T-helper 2 cell (primary cell): ENCODE measurements at regions not wholly inside any gene's neighbourhood (a gene's known extent, or its start where the extent isn't known, plus 50 kb on each side); places are given as distances from the start of the nearest gene placed in this dataset.
A peak's percentile ranks its signal among the peaks of the same experiment; 100 is the strongest.

Experiments
- DNase-seq, 5 experiments: peaks; one replicate each; pipeline versions ENCODE4 v3.0.0 to v3.0.0-alpha.2; 2012 to 2022

DNA sequence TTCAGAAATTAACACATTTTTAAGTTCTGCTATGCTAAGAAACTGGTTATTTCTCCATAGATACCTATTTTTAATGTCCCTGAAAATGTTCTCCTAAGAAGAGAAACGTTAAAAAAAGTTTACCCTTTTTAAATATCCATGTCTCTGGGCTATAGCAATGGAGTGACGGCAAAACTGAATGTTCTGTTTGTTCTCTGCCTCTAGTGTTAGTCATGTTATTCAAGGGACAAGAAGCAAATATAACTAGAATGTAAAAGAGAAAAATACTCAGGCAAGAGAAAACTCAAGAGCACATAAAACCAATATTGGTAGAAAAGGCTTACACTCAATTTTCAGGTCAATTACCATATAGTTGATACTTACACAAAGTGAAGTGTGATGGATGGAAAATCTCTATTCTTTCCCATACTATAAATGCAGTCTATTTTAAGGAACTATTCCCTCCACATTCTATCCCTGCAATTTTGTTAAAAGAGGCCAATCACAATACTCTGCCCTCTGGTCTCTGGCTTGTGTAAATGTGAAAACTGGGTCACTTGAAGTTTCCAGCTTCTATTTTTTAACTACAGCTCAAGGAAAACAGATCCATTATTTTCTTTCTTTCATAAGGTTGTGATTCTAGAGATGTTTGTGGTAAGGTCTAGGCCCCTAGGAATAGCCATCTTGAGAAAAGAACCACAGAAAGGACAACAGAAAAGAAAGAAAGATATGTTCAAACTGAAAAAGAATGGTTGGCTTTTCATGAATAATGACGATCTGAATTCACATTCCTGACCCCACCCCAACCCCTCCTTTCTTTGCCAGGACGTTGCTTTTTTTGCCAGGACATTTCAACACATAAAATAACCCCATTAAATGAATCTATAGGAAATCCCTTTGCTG is 200.3 kb upstream of the FAM83B start:
- no peak for DNase-seq

DNA sequence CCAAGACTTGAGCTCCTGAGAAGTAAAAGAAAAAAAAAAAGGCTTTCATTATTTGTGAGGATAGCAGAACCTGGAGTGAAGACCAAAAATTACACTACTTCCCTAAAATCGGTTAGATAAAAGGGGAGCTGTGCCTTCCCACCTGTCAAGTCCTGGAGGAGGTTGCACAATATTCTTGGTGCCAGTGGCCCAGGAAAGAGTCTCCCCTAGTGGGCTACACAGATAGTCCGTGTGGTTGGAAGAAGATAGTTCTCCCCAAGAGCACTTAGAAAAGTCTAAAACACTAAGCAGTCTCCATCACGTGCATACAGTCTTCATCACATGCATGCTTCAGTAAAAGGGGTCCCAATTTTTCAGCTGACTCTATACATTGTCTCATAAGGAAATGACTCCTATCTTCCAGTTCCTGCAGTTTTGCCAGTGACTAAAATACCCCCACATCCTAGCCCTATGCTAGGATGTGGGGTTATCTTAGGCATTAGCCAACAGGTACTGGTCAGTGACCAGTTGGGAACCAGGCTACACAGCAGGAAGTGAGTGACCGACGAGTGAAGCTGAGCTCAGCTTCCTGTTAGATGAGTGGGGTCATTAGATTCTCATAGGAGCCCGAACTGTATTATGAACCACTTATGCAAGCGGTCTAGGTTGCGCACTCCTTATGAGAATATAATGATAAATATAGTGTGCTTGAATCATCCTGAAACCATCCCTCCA is 199.5 kb upstream of the FAM83B start:
- no peak for DNase-seq

DNA sequence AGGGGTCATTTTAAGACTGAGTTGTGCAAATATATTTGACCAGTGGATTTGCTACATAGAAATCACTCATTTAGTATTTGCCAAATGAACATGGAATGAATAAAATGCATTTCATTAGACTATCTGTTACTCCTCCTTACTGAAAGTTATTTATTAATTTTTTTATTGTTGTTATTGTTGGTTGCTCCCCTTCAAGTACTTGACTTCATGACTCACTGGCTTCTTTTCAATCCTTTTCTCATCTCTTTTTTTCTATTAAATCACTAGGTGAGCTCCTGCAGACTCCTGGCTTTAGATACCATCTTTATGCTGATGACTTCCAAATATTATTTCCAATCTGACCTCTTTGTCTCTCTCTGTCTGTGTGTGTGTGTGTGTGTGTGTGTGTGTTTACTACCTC is 192.2 kb upstream of the FAM83B start:
- DNase-seq: no peak

DNA sequence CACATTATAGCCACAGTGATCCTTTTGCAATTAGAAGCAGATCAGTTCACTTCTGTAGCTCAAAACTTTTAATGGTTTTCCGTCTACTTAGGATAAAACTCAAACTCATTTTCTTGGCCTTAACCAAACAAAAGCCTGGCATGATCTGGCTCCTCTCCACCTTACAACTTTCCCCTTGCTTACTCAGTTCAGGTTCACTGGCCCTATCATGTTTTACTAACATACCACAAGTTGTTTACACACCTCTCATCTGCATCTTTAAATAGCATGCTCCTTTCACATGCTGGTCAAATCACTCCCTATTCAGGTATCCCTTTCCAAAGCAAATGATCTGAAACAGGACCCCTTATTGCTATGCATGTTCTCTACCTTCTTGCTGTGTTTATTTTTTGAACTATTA is 191.4 kb upstream of the FAM83B start:
- DNase-seq: no peak

DNA sequence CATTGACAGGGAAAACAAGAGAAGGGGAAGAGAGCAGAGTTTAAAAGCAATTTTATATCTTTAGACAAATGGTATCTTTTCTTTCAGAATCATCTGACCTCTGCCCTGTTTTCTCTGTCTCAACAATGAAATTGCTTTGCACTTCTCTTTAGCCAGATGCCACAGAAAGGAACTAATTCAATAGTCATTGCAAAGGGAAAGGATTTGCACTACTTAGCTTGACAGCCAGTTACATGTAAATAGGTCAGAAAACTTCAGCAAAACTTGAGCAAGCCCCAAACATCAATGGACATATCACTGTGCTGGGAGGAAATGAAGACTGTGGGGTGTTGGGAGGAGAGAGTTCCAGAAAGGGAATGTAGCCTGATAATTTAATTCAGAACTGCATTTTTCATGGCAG is 181.3 kb upstream of the FAM83B start:
- no peak for DNase-seq

DNA sequence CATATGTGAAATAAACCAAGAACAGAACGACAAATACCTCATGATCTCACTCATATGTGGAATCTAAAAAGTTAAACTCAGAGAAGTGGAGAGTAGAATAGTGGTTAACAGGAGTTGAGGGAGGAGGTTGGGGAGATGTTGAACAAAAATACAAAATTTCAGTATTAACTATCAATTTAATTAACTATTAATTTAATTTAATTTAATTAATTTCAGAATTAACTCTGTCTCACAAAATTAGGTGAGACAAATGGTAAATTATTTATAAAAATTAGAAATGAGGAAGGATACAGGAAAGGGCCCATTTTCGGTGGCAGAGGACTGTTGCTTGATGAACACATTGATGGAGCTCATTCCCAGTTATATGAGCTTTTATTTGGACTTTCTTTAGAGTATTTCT is 166.0 kb upstream of the FAM83B start:
- no peak for DNase-seq

DNA sequence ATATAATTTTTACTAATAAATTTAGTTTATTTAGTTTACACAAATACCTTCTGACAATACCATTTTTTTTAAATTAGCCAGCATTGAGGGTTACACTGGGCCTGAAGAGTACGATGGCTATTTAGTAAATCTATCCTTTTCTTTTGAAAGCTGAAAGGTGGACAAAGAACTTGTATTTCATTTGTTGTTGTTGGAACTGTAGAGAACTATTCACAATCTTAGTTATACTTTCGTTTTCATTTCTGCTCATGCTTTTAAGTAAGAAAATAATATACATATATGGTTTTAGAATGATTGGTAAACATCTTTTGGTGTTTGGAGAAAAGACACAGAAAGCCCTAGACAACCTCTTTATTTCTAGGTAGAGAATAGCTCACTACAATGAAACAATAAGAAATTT is 165.3 kb upstream of the FAM83B start:
- no peak for DNase-seq

DNA sequence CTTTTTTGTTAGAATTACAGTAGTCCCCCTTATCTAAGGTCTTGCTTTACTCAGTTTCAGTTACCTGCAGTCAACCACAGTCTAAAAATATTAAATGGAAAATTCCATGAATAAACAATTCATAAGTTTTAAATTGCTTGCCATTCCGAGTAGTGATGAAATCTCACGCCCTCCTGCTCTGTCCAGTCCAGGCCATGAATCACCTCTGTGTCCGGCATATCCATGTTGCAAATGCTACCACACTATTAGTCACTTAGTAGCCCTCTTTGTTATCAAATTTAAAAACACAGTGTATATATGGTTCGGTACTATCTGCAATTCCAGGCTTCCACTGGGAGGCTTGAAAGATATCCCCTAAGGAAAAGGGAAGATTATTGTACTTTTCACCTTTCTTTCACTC is 164.6 kb upstream of the FAM83B start:
- DNase-seq: no peak

DNA sequence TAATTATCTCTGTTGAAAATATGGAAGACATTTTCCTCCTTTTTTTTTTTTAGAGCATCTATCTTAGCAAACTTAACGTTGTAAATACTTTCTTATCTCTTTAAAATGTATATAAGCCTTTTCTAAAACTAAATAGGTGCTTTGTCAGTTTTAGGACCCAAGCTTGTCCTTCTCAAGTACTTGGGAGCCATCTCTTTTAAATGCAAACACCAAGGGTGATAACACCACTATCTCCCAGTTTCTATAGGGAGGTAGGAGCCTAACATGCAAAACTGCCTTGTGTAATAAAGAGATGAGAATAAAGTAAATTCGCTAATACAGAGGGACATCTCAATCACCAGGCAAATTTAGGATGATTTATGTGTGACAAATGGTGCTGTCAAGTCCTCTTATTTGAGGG is 157.0 kb upstream of the FAM83B start:
- DNase-seq: no peak

DNA sequence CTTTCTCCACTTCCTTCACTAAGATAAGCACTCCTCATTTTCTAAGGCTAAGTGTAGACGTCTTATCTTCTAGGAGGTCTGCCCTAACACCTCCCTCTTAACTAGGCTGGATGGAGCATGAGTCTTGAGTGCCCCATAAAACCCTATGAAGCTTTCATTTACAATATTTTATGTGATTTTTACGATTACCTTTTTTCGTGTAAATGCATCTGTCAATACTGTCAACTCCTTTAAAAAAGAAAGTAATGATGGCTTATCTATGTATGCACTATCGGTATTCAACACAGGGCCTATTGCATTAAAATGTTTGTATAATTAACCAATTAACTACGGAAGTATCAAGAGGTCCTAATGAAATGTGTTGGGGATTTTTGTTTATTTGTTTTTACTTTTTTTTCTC is 156.0 kb upstream of the FAM83B start:
- no peak for DNase-seq

DNA sequence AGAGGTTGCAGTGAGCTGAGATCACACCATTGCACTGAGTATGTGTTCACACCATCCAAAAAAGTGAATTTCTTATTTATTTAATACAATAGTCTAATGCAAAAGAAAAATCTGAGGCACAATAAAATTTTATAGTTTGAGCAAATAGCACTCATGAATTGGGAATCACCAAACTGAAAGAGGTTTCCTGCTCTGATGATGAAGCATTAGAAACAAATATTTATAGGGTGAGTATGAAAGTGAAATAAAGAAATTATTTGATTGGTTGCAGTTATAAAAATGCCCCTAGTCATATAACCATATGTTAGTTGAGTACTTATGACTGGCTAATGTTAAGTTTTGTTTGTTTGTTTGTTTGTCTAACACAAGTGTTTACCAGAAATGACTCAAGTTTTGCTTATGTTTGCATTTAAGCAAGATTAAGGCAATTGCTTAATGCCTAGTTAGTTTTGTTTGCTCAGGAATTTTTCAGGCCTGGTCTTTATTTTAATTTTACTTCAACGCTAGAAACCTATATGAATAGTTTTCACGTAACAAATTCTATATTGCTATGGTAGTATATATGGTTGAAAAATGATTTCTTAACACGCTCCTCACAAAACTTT is 151.5 kb upstream of the FAM83B start:
- no peak for DNase-seq

DNA sequence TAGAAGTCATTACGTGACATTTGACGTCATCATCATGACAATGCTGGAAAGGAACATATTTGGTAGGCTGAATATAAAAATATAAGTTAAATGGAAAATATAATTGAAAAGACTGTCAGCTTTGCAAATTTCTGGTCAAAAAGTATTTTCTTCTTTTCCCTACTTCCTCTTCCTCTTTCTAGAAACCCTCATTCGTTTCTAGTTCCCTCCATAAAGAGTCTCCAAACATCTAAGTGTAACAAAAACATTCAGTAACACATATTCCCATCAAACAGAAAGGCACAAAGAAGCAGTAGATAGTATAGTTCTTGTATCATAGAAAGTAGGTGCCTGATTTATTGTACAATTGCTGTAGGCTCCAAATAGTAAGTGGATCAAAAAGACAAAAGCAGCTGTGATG is 150.8 kb upstream of the FAM83B start:
- no peak for DNase-seq

DNA sequence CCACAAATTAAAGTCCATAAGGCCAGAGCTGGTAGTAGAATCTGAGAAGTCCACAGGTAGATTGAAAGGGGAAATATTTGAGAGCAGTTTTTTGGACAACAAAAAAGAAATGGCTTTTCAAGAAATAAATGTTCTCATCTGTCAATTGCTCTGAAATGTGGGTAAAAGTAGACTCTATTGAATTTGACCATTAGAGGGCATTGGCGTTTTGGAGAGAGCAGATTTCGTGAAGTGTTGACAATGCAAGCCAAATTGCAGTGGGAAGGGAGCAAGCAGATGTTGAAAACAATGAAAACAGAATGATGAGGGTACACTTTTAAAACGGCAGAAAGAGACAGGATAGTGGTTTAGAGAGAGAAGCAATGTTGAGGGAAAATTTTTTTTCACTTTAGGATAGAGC is 149.1 kb upstream of the FAM83B start:
- no peak for DNase-seq

DNA sequence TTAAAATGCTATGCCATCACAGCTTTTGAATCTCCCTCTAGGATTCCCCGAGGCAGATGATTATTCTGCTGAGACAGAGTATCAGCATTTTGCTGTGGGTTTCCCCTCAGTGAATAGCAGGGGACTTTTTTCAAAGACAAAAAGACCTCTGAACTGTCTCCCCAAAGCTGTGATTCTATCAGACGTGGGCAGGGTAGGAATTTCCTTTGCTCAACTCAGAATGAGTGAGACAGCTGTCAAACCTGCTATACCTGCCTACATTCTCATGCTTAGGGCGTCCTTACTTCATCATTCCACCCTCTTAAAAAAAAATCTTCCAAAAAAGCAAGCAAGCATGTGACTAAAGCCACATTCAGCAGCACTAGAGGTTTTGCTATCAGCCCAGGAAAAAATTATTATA is 147.6 kb upstream of the FAM83B start:
- no peak for DNase-seq

DNA sequence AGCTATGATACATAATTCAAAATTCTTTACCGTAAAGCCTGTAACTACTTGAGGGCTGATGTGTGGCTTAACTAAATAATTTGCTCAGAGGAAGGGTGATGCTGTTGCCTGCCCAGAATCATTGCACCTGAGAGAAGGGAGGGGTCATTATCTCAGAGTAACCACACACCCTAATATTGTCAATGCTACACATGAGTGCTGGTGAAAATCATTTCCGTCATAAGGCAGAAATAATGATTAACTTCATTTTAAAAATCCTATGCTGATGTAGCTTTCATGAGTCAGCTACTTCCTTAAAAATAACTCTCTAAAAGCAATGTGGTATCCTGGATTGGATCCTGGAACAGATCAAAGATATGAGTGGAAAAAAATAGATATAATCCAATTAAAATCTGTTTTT is 146.4 kb upstream of the FAM83B start:
- DNase-seq: no peak

DNA sequence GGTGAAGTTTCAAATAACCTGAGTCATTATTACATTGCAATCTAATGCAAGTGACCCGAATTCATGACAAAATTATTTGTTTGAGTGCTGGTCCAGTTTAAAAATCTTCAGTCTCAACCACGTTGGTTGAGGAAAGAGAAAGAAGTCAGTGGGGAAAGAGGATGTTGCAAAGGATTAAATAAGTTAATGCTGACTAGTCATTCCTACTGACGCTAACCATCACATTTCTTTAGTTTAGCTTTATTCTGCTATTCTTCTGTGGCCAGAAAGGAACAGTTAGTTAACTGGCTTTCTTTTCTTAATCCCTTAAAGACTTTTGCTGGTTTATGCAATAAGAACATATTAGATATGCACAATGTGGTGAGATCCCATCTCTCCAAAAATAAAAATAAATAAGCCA is 143.8 kb upstream of the FAM83B start:
- DNase-seq: no peak

DNA sequence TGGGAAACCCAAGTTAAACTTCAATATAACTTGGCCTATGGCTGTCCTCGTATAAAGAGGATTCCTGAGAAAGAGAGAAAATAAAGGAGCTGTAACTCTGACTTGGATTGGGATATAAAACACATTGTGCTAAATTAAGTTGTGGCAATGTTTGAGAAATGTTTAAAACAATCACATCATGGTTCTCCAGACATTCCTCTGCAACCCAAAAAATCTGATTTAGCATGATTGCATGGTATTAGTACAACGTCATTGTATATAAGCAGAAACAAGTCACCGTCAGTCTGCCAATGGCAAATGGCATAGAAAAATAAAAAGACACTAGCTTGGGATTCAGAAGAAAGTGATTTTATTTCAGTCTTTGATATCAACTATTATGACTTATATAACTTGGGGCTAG is 140.2 kb upstream of the FAM83B start:
- DNase-seq: no peak

DNA sequence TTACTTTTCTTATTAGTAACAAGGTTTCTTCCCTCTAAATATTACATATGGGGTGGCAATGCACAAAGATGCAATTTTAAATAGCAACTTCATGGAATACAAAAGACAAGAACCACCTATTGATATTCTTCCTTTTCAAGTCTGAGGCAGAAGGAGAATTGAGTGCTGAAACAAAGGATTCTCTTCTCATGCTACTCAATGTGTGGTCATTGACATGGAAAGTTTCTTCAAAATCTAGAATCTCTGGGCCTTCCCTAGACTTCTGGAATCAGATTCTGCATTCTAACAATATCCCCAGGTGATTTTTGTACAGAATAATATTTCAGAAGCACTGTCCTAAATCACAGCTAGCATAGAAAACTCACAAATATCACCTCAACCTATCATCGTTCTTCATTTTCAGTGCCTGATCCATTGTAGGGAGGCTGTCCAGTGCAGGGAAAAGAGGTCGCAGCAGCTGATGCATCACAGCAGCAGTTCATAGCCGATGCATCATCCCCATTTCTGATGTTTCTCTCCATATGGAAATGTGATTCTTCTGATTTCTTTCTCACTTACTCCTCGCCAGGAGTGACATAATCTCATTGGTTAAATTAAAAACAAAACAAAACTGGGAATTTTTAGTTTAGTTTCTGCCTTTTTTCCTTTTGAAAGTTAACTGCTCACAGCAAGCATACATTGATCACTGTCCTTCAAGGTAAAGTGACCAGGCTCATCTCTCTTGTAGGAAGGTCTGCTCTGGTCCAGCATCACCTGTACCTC is 139.5 kb upstream of the FAM83B start:
- DNase-seq: no peak

DNA sequence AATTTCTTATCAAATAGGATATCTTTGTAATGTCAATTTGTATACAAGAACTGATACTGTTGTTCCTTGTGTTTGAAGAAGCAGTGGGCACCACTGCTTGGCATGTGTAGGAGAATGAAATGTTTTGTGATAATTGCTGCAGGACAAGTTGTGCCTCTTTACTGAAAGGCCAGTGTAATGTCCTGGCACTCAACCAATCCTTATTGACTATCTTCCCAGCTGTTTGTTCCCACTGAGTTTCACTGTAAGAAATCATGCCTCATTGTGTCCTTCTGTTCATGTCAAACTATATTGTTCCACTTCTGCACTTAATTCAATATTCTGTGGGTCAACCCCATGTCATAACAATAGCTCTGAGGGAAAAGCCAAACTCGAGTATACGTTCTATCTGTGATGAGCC is 136.1 kb upstream of the FAM83B start:
- no peak for DNase-seq

DNA sequence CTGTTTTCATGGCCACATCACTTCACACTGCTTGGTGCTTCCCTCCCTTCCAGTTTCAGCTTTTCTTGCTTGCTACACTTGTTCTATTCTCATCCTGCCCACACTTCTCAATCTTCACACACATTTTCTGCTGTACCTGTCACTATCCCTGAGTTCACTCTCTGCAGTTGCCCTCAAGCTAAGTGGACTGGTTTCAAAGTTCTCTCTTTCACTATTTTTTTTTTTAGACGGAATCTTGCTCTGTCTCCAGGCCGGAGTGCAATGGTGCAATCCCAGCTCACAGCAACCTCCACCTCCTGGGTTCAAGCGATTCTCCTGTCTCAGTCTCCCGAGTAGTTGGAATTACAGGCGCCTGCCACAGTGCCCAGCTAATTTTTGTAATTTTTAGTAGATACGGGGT is 130.6 kb upstream of the FAM83B start:
- DNase-seq: no peak

DNA sequence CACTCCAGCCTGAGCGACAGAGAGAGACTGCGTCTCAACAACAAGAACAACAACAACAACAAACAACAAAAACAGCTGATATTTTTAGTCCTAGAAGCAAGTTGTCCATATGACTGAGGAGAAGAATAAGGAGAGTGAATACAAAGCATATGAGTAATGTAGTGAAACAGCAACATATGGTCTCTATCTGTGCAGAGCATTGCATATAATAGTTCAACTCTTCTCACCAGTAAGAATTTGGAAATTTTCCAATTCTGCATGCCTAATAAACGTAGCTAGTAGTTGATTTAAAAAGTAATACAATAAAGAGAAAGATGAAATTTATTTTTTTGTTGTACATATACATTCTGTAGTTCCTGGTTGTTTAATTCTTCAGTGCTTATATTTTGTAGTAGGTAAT is 129.7 kb upstream of the FAM83B start:
- DNase-seq: no peak

DNA sequence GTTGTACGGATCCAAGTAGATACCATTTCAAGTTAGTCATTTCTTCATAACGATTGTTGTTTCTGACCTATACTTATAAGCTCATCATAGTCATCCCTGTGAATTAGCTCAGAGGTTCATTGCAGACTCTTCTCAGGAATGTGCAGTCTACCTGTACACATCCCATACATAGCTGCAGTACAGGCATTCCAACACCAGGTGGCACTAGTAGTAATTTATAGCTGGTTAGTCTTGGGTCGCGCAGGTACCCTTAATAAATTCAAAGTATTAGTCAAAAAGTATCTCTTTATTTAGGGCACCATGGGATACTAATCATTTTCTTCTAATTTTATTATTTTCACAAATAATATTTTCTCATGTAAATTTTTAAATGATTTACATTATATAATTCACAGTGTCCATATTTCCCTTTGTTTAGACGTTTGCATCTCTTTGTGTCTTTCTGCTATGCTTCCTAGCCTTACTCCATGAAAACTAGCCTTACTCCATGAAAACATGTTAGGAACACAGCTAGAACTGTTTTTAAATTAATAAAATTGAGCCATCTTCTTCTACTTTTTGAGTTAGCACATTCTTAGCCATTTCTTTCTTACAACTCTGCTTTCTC is 128.6 kb upstream of the FAM83B start:
- DNase-seq: peak in 3 of 5 experiments; percentile 17 to 35 (median 26)

DNA sequence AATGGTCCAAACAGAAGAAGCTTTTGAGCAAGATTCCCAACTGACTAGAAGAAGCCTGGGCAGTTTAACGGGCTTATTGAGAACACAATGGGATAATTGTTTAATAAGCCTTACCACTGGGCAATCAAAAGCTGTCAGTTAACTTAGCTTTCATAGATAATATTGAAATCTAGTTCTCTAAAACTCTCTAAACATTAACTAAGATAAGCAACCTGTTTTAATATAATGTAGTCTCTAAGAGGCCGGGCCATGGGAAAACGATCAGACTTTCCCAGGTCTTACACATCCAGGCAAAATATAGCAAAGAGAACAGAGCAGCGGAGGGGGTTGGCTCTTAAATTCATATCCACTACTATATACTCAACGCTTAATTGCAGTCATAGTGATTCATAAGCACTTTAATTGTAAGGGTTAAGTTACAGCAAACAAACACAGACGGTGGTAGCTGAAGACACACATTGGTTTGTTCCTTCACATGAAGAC is 128.0 kb upstream of the FAM83B start:
- DNase-seq: no peak
